IPS DF 6.9 (cell line): ENCODE measurements at regions not wholly inside any gene's neighbourhood (a gene's known extent, or its start where the extent isn't known, plus 50 kb on each side); places are given as distances from the start of the nearest gene placed in this dataset.

Source experiments
- DNase-seq: peaks from one replicate; pipeline ENCODE4 v3.0.0-alpha.2; 2013; ENCODE audit warnings: low read depth, low spot score
- H3K27ac ChIP-seq: one replicate; pipeline ENCODE4 v1.5.1; 2013; ENCODE audit warnings: low read length, control low read depth
- H3K27me3 ChIP-seq: 2 replicates; pipeline ENCODE4 v1.6.1; 2013; ENCODE audit warnings: mild to moderate bottlenecking, low read length; ENCODE audit not compliant: control insufficient read depth, insufficient read depth
- H3K36me3 ChIP-seq: 2 replicates; pipeline ENCODE4 v1.6.1; 2013; ENCODE audit warnings: low read length; ENCODE audit not compliant: control insufficient read depth, insufficient read depth
- H3K4me1 ChIP-seq: 2 replicates; pipeline ENCODE4 v1.6.1; 2013; ENCODE audit warnings: low read length; ENCODE audit not compliant: control insufficient read depth, insufficient read depth
- H3K4me3 ChIP-seq: 2 replicates; pipeline ENCODE4 v1.5.1; 2013; ENCODE audit warnings: mild to moderate bottlenecking, low read length
- H3K9me3 ChIP-seq: 2 replicates; pipeline ENCODE4 v1.6.1; 2013; ENCODE audit warnings: low read length, inconsistent platforms; ENCODE audit not compliant: control insufficient read depth, insufficient read depth
- WGBS: extraction: QIAGEN DNeasy Blood & Tissue Kit; methylation state at CpG from one replicate; pipeline ENCODE4 v1.1.7; 2013; ENCODE audit warnings: mixed read lengths, missing lambda C conversion rate; ENCODE audit not compliant: insufficient read length, insufficient coverage; 5-methylcytosine and 5-hydroxymethylcytosine counted together

DNA sequence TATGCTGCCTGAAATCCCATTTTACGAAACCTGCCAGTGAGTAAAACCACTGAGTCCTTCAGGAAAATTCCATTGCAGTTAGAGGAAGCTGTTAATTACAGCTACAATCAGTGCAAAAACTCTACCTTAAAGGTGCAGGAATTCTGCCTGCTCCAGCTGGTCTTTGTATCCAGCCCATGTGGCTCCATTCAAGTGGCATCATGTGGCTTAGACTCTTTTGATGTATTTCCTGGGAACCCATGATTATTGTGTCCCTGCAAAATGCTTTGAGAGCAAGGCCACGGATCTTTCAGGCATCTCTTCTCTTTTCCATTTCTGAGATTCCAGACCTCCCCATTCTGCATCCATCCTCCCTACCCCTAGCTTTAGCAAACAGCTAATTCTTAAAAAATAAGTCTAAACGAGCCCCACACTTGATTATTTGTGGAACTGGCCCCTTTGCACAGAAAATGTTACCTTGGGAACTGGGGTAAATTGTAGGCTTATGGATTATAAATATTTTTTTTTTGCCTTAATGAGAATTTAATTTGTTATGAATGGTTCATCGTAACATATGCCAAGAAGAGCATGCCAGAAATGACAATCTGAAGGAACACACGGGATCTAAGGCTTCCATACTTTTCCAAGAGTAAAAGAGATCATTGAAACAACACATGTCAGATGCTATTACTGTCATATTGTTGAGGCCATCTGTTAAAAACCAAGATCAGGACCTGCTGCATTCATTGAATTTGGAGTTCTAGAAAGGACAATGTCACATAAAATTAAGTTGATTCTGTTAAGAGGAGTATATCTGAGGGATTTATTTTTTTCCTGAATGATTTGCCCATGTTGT lies 144.6 kb downstream of the TPH2 start:
- no CpG with 5 or more reads among the region's 5 CpGs for WGBS
- Histone ChIP-seq H3K36me3 (no peaks in the 10 kb centered on the region), H3K27me3 (no peaks in the 10 kb centered on the region), H3K4me3 (no peak overlapping the region), H3K9me3 (no peaks in the 10 kb centered on the region), H3K4me1 (no peaks in the 10 kb centered on the region; the same call in 1 of the 2 replicates), H3K27ac (no peak overlapping the region)
- no peak for DNase-seq

DNA sequence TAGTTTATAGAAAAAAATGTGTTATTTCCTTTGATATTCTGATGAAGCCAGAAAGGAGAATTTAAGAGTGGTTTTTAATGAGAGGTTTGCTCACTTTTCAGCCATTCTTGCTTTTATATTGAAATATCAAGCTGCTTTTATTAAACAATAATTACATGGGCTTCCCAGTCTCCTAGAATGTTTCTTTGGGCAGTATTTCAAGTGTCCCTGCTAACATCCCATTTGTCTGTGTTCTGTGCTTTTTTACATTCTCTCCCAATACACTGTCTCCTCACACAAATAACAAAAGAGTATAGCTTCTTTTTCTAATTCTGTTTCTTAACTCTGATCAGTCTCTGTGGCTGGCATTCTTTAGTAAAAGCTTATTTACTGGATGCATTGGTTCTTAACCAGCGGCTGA lies 145.4 kb downstream of the TPH2 start:
- no peaks in the 10 kb centered on the region for H3K9me3 ChIP-seq
- no peak overlapping the region for H3K27ac ChIP-seq
- H3K36me3 ChIP-seq: no peaks in the 10 kb centered on the region
- WGBS: no CpG with 5 or more reads among the region's 1 CpG
- no peak overlapping the region for H3K4me3 ChIP-seq
- H3K27me3 ChIP-seq: no peaks in the 10 kb centered on the region
- no peaks in the 10 kb centered on the region; the same call in 1 of the 2 replicates for H3K4me1 ChIP-seq
- DNase-seq: no peak

DNA sequence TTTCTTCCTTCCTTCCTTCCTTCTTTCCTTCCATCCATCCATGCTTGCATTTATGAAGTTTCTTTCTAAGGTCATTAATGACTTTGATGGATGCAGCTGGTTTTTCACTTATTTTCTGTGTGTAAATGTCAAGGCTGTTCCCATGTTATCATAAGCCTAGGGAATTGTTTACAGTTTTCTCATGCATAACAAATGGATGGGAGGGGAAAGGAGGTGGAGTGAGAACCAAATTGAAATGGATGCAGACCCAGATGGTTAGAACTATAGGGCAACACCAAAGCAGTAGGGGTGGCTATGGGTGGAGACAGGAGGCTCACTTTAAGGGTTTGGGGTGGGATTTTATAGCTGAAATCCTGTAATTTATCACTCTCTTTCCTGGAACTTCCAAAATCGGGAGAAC lies 146.2 kb downstream of the TPH2 start:
- H3K4me1 ChIP-seq: no peaks in the 10 kb centered on the region; the same call in 1 of the 2 replicates
- H3K27ac ChIP-seq: no peak overlapping the region
- no peaks in the 10 kb centered on the region for H3K27me3 ChIP-seq
- WGBS: no CpG with 5 or more reads among the region's 1 CpG
- no peak overlapping the region for H3K4me3 ChIP-seq
- H3K9me3 ChIP-seq: no peaks in the 10 kb centered on the region
- no peak for DNase-seq
- no peaks in the 10 kb centered on the region for H3K36me3 ChIP-seq

DNA sequence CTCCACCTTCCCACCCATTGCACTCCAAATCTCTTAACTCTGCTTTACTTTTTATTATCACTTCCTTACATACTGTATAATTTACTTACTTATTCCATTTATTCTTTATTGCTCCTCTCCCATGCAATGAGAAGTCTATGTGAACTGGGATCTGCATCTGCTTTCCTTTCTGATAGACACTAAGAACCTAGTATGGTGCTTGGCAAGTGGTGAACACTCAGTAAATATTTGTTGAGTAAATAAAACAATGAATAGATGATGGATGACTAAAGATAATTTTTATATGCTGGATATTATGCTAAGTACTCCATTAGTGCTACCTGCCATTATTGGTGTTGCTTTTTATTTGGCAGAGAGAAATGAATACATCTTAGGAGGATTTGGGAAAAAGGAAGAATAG lies 151.0 kb downstream of the TPH2 start:
- H3K9me3 ChIP-seq: no peaks in the 10 kb centered on the region
- no peaks in the 10 kb centered on the region for H3K36me3 ChIP-seq
- no peaks in the 10 kb centered on the region for H3K27me3 ChIP-seq
- H3K27ac ChIP-seq: no peak overlapping the region
- no peak overlapping the region for H3K4me3 ChIP-seq
- H3K4me1 ChIP-seq: no peaks in the 10 kb centered on the region
- DNase-seq: no peak

DNA sequence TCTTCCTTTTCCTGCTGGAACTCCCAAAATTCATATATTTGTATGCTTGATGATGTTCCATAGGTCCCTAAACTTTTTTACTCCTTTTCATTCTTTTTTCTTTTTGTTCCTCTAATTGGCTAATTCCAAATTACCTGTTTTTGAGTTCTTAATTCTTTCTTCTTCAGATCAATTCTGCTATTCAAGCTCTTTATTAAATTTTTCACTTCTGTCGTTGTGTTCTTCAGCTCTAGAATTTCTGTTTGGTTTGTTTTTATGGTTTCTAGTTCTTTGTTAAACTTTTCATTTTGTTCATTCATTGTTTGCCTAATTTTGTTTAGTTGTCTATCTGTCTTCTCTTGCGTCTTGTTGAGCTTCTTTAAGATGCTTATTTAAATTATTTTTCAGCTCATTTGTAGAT lies 154.8 kb downstream of the TPH2 start:
- Histone ChIP-seq H3K4me1 (no peaks in the 10 kb centered on the region), H3K4me3 (no peak overlapping the region), H3K9me3 (no peaks in the 10 kb centered on the region), H3K27me3 (no peaks in the 10 kb centered on the region), H3K36me3 (no peaks in the 10 kb centered on the region), H3K27ac (no peak overlapping the region)
- no CpG with 5 or more reads among the region's 2 CpGs for WGBS
- DNase-seq: no peak

DNA sequence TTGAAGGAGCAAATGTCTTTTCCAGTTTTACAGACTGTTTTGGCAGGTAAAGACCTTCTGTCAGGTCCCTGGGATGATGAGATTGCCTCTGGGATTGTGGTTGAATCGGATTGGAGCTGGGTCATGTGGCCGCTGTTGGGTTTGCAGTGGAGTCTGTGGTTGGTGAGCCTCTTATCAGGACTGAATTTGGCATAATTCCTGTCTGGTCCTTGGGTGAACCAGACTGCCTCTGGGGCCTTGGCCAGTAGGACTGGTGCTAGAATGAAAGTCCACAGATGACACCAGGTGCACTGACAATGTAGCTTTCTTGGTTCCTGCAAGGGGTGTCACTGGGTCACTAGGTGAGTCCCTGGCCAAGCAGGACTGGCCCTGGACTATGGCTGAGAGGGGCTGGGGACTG lies 155.3 kb downstream of the TPH2 start:
- Histone ChIP-seq H3K27ac (no peak overlapping the region), H3K36me3 (no peaks in the 10 kb centered on the region), H3K9me3 (no peaks in the 10 kb centered on the region), H3K27me3 (no peaks in the 10 kb centered on the region), H3K4me1 (no peaks in the 10 kb centered on the region), H3K4me3 (no peak overlapping the region)
- no peak for DNase-seq
- WGBS: no CpG with 5 or more reads among the region's 2 CpGs

DNA sequence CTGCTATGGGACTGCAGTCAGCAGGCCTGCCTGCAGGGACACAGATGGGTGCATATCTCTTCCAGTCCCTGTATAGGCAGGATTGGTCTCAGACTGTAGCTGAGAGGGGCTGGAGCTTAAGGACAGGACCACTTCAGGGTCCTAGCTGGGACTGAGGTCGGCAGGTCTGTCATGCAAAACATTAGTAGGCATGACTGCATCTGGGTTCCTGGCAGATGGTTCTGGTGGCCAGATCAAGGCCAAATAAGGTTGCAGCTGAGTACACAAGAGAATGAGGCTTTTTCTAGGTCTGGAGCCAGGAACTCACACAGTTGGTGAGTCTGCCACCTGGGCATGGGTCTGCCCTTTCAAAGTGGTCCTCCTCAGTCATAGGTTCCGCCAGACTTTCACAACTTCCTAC lies 155.8 kb downstream of the TPH2 start:
- Histone ChIP-seq H3K9me3 (no peaks in the 10 kb centered on the region), H3K27me3 (no peaks in the 10 kb centered on the region), H3K27ac (no peak overlapping the region), H3K4me3 (no peak overlapping the region), H3K36me3 (no peaks in the 10 kb centered on the region), H3K4me1 (no peaks in the 10 kb centered on the region)
- DNase-seq: no peak
- WGBS: no CpG with 5 or more reads among the region's 2 CpGs

DNA sequence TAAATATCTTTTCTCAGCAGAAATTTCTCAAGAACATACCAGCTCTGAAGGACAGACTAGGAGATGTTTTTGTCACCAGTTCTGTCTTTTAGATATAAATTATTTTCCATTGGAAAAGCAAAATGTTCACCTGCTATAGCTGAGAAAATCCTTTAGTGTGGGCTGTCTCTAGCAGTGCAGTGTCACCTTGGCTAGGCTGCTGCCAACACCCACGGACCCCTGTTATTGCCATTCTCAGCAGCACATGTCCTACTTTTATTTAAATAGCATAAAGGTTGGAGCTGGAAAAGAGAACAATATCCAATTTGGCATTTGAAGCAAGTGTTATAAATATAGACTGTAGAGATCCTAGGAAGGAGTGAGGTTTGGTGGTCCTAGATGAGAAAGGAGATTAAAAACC lies 156.4 kb downstream of the TPH2 start:
- no CpG with 5 or more reads among the region's 1 CpG for WGBS
- no peaks in the 10 kb centered on the region for H3K36me3 ChIP-seq

DNA sequence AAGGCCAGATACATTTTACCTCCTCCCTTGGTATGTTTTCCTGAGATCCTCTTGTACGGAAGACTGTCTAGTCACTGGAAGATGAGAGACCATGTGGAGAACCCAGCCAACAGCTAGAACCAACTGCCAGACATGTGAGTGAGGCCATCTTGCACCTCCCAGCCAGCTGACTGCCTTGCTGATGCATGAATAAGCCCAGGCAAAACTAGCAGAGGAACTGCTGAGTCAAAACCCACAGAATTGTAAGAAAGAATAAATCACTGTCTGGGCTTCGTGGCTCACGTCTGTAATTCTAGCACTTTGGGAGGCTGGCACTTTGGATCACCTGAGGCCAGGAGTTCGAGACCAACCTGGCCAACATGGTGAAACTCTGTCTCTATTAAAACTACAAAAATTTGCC lies 160.0 kb downstream of the TPH2 start:
- H3K27ac ChIP-seq: no peak overlapping the region
- H3K4me1 ChIP-seq: no peaks in the 10 kb centered on the region
- no CpG with 5 or more reads among the region's 4 CpGs for WGBS
- H3K27me3 ChIP-seq: no peaks in the 10 kb centered on the region
- no peak overlapping the region for H3K4me3 ChIP-seq
- no peaks in the 10 kb centered on the region for H3K9me3 ChIP-seq
- H3K36me3 ChIP-seq: no peaks in the 10 kb centered on the region
- no peak for DNase-seq

More for the DNA sequence above, 156.4 kb downstream of the TPH2 start:
- Histone ChIP-seq H3K4me3 (no peak overlapping the region), H3K4me1 (no peaks in the 10 kb centered on the region), H3K27me3 (no peaks in the 10 kb centered on the region), H3K27ac (no peak overlapping the region), H3K9me3 (no peaks in the 10 kb centered on the region)
- no peak for DNase-seq

DNA sequence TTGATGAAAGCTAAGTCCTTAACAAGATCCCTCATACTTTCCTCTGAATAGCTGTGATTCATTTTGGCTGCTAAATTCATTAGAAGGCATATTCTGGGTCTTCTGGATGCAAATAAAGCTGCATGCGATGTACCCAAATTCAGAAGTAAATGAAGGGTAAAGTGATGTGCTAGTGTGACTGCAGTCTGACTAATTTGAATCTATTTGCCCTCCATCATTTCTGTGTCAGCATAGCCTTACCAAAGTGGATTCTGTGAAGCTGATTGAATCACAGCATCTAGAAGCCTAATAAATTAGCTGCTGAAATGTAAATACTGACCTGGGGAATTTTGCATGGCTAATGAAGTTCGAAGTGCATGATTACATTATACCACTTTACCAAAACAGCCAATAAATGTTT lies 162.2 kb downstream of the TPH2 start:
- Histone ChIP-seq H3K27ac (no peak overlapping the region), H3K4me3 (no peak overlapping the region), H3K9me3 (no peaks in the 10 kb centered on the region), H3K4me1 (no peaks in the 10 kb centered on the region), H3K36me3 (no peaks in the 10 kb centered on the region), H3K27me3 (no peaks in the 10 kb centered on the region)
- DNase-seq: no peak
- WGBS: no CpG with 5 or more reads among the region's 2 CpGs

DNA sequence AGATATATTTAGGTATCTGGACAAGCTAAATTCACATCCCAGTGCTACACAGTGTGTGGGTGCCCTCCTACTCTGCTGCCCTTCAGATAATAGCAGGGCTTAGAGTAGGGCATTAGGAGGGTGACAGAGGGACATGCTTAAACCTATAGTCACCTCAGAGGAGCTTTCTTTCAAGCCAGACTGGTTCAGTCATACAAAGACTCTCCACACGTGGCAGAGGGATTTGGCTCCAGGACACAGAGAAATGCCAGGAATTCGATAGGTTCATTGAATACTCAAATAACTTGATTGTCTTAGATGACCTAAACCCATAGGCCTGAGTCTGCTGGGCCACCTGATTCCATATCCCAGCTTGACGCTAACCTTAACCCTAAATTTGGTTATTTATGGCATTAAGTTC lies 163.5 kb downstream of the TPH2 start:
- Histone ChIP-seq H3K9me3 (no peaks in the 10 kb centered on the region), H3K27ac (no peak overlapping the region), H3K36me3 (no peaks in the 10 kb centered on the region), H3K27me3 (no peaks in the 10 kb centered on the region), H3K4me3 (no peak overlapping the region), H3K4me1 (no peaks in the 10 kb centered on the region)
- no CpG with 5 or more reads among the region's 3 CpGs for WGBS
- DNase-seq: no peak
